ENCODE measurements at regions not wholly inside any gene's neighbourhood (a gene's known extent, or its start where the extent isn't known, plus 50 kb on each side); places are given as distances from the start of the nearest gene placed in this dataset.

DNA sequence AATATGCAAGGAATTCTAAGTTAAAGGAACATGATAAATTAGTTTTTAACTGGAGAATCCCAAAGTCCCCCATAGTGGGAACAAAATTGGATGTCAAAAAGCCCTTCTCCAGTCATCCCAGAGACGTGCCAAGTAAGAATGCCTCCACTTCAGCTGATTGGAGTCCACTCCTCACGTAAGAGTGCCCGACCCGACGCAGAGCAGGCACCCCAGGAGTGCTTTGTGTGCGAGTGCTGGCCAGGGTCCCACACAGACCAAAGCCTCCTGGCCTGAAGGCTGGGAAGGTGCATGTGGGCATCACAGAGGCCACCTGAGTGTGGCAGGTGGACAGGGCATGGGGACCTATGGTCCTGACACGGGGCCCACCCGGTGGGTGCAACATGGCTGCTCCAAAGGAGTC lies 183.5 kb downstream of the GLI2 start:
- TF ChIP-seq, protein P1, sequence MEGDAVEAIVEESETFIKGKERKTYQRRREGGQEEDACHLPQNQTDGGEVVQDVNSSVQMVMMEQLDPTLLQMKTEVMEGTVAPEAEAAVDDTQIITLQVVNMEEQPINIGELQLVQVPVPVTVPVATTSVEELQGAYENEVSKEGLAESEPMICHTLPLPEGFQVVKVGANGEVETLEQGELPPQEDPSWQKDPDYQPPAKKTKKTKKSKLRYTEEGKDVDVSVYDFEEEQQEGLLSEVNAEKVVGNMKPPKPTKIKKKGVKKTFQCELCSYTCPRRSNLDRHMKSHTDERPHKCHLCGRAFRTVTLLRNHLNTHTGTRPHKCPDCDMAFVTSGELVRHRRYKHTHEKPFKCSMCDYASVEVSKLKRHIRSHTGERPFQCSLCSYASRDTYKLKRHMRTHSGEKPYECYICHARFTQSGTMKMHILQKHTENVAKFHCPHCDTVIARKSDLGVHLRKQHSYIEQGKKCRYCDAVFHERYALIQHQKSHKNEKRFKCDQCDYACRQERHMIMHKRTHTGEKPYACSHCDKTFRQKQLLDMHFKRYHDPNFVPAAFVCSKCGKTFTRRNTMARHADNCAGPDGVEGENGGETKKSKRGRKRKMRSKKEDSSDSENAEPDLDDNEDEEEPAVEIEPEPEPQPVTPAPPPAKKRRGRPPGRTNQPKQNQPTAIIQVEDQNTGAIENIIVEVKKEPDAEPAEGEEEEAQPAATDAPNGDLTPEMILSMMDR (IDR thresholded peaks at IDR 0.05) = no peak
- TF ChIP-seq POLR2A (IDR thresholded peaks at IDR 0.05) = no peak
